Activated T-cell treated with anti-CD3 and anti-CD28 coated beads, Interleukin-2, amount 50 U/mL, for 24 hours (primary cell): ENCODE measurements at regions not wholly inside any gene's neighbourhood (a gene's known extent, or its start where the extent isn't known, plus 50 kb on each side); places are given as distances from the start of the nearest gene placed in this dataset.
A peak's percentile ranks its signal among the peaks of the same experiment; 100 is the strongest.

Experiments
- DNase-seq: peaks from one replicate; pipeline ENCODE4 v3.0.0-alpha.2; 2020
- H3K27ac Mint-ChIP-seq: 2 replicates; pipeline ENCODE4 v1.8.0; 2020; ENCODE audit warnings: mild to moderate bottlenecking, mixed read lengths
- H3K27me3 Mint-ChIP-seq: 2 replicates; pipeline ENCODE4 v1.8.0; 2020; ENCODE audit warnings: mixed read lengths
- H3K36me3 Mint-ChIP-seq: 2 replicates; pipeline ENCODE4 v1.8.0; 2020; ENCODE audit warnings: low read depth, mixed read lengths
- H3K4me1 Mint-ChIP-seq: 2 replicates; pipeline ENCODE4 v1.8.0; 2020; ENCODE audit warnings: low read depth, mixed read lengths
- H3K4me3 Mint-ChIP-seq: 2 replicates; pipeline ENCODE4 v1.8.0; 2020; ENCODE audit warnings: mild to moderate bottlenecking, moderate library complexity, mixed read lengths
- H3K9me3 Mint-ChIP-seq: 2 replicates; pipeline ENCODE4 v1.8.0; 2020; ENCODE audit warnings: mixed read lengths

DNA sequence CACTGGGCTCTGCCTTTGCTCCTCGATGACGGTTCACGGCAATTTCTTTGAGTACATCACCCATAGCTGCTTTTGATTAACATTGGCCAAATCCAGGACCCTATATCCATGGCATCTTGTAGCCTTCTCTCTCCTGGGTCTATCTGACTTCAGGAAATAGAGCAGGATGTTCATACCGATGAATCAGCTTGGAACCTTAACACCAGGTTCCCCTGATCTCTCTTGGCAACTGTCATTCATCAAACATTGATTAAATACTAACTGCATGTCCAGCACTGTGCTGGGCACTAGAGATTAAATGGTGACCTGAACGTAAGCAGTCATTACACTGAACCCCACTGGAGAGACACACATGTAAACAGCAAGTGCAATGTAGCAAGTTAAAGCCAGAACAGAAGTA, 77.0 kb upstream of the MED13L start:
- no peaks in the 10 kb centered on the region for H3K27me3 Mint-ChIP-seq
- H3K4me3 Mint-ChIP-seq, result no peak overlapping the region
- no peaks in the 10 kb centered on the region for H3K9me3 Mint-ChIP-seq
- H3K36me3 Mint-ChIP-seq, result no peaks in the 10 kb centered on the region
- no peak overlapping the region for H3K27ac Mint-ChIP-seq
- peaks cover 13% of the 10 kb centered on the region for H3K4me1 Mint-ChIP-seq
- no peak for DNase-seq

DNA sequence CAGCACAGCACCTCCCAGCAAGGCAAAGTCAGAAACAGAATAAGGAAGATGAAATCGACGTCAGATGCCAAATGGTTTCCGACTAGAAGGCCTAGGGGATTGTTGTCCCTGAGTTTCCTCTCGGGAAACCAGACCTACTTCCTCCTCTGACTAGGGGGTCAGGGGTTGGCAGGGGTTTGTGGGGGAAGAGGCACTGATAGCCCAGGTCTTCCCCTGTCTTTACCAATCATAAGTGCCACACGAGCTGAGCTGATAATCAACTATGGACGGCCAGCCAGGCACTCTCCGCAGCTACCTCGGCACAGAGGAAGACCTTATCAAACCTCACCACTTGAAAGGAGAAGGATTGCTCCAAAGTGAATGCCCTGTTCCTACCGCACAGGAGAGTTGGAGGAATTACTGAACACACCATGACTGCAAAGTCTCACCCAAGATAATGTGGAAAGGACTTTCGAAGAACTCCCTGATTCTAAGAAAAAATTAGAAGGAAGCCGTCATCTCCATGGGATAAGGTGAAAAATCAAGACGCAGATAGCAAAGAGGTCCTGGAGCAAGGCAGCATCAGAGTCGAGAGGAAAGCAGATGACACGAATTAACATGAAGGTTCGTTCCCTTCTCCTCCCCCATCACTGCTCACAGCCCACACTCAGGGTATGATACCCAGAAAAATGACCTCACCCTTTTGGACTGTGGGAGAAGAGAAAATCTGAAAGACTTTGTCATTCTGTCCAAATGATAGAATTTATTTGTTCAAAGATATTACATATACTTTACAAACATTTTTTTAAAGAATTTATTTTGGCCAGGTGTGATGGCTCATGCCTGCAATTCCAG, 77.7 kb upstream of the MED13L start:
- DNase-seq, result no peak
- H3K4me3 Mint-ChIP-seq, result no peak overlapping the region
- no peaks in the 10 kb centered on the region for H3K36me3 Mint-ChIP-seq
- H3K27me3 Mint-ChIP-seq, result no peaks in the 10 kb centered on the region
- no peak overlapping the region for H3K27ac Mint-ChIP-seq
- no peaks in the 10 kb centered on the region for H3K9me3 Mint-ChIP-seq
- peaks cover 17% of the 10 kb centered on the region for H3K4me1 Mint-ChIP-seq

DNA sequence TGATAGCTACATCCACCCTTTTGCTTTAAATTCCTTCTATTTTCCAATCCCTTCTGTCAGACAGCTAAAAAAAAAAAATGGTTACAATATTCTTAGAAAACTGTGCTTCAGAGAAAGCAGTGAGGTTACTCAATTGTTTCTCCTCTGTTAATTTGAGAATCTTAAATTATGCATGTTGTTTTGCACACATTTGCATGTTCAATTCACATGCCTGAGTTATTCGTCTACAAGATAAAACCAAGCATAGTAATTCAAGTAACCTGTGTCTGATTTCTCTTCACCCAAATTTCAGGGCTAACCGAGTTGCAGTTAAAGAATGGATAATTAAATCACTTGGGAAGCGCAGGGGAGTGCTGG, 81.0 kb upstream of the MED13L start:
- no peaks in the 10 kb centered on the region for H3K36me3 Mint-ChIP-seq
- peaks cover 30% of the 10 kb centered on the region for H3K4me1 Mint-ChIP-seq
- H3K27ac Mint-ChIP-seq, result peak overlapping the region; percentile 84
- H3K27me3 Mint-ChIP-seq, result no peaks in the 10 kb centered on the region
- DNase-seq, result no peak
- no peaks in the 10 kb centered on the region for H3K9me3 Mint-ChIP-seq
- peak overlapping the region; percentile 29 for H3K4me3 Mint-ChIP-seq

DNA sequence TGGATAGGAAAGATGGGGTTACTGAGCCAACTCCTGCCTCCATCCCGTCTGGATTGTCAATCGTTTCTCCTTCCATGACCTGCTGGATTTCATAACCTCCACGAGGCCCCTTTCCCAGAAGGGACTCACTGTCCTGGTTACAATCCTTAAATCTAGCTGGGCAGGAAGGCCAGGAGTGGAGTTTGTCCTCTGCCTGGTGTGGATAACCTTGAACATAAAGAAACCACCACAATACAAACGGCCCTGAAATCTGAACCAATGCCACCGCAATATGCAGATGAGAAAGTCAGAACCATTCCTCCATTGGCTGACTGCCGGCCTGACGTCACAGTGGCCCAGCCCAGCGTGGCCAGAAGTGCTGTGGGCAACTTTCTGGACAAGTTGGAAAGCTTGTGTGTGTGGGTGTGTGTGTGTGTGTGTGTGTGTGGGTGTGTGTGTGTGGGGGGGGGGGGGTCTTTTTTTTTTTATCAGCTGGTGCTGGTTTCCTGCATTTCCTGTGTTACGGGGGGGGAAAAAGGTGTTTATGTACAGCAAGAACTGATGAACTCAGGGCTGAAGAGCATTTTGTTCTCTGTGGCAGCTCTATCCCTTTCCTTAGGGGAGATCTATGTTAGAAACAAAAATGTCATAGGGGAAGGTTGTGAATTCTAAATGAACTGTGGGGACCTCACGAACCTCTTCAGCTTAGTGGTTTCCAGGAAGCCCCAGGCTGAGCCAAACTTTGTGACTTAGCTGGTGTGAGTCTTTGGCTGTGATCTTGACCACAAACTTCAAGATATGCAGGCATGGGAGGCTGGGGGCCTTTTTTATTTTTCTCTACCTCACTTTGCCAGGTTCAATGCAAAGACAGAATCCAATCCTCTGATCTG, 81.6 kb upstream of the MED13L start:
- DNase-seq, result peak; percentile 69
- Mint-ChIP-seq H3K4me1 (peaks cover 30% of the 10 kb centered on the region), H3K36me3 (no peaks in the 10 kb centered on the region), H3K4me3 (peak overlapping the region; percentile 63), H3K27me3 (no peaks in the 10 kb centered on the region), H3K9me3 (no peaks in the 10 kb centered on the region), H3K27ac (peak overlapping the region; percentile 84)

DNA sequence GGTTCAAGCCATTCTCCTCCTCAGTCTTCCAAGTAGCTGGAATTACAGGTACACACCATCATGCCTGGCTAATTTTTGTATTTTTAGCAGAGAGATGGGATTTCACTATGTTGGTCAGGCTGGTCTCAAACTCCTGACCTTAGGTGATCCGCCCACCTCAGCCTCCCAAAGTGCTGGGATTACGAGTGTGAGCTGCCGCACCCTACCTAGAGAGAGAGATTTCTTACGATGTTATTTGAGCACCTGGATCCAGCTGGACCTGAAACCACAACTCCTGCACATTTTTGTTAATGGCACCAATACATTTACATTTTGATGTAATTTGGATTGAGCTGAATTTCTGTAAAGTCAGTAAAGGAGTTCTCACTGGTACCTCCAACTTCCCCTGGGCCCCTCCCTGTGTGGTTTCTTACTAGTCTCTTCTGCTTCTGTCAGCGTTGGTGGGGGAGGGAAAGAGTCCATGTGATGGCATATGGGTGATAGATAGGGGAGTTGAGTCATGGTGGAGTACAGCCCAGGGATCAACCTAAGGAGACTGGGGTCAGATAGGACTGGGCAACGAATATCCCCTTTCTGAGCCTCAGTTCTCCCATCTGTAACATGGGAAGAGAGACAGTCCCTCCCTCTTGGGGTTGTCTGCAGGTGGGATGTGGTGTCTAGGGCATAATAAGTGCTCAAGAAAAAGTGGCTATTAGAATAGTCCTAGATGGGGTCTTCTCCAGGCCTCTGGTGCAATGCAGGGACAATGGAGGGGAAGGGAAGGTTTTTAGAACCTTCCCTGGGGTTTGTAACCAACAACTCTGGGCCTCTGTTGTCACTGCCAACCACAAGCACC, 83.3 kb upstream of the MED13L start:
- no peak for DNase-seq

DNA sequence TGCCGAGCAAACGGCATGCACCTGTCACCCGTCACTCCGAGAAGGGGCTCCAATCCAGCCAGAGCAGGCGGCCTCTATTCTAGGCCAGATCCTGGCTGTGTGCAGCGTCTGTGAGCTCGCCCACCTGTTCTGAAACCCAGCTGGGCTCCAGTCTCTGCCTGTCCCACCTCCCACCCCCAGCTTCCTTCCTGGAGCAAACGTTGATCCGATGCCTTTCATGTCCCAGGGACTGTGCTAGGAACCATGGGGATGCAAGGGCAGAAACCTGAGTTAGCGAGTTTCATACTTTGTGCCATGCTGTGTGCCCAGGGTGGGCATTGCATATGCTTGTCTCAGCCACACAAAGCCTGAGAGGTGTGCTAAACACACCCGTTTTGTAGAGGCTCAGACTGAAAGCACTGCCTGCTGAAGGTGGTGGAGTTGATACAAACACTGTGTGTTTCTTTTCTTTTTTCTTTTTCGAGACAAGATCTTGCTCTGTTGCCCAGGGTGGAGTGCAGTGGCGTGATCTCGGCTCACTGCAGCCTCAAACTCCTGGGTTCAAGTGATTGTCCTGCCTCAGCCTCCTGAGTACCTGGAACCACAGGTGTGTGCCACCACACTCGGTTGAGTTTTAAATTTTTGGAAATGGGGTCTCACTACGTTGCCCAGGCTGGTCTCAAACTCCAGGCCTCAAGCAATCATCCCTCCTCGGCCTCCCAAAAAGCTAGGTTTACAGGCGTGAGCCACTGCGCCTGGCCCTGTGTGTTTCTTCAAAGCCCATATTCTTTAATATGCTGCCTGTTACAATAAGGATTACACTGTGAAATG, 84.1 kb upstream of the MED13L start:
- no peak overlapping the region for H3K4me3 Mint-ChIP-seq
- DNase-seq, result no peak
- peaks cover 31% of the 10 kb centered on the region for H3K4me1 Mint-ChIP-seq

More for the DNA sequence above, 83.3 kb upstream of the MED13L start:
- no peaks in the 10 kb centered on the region for H3K27me3 Mint-ChIP-seq
- H3K4me3 Mint-ChIP-seq, result peak overlapping the region; percentile 4
- H3K9me3 Mint-ChIP-seq, result no peaks in the 10 kb centered on the region
- H3K27ac Mint-ChIP-seq, result peak overlapping the region; percentile 67
- H3K36me3 Mint-ChIP-seq, result no peaks in the 10 kb centered on the region
- peaks cover 31% of the 10 kb centered on the region for H3K4me1 Mint-ChIP-seq

DNA sequence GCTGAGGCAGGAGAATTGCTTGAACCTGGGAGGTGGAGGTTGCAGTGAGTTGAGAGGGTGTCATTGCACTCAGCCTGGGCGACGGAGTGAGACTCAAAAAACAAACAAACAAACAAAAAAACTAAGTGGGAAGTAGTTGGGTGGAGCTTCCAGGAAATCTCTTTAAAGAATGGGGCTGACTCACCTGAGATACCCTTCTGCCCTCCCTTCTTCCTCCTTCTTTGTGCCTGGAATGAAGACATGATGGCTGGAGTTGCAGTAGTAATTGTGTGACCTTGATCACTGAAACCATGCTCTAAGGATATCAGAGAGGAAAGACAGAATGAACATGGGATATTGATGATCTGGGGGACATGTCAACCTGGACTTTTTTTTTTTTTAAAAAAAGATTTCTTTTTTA, 87.6 kb upstream of the MED13L start:
- no peaks in the 10 kb centered on the region for H3K36me3 Mint-ChIP-seq
- no peaks in the 10 kb centered on the region for H3K9me3 Mint-ChIP-seq
- no peaks in the 10 kb centered on the region for H3K27me3 Mint-ChIP-seq
- peaks cover 15% of the 10 kb centered on the region for H3K4me1 Mint-ChIP-seq
- no peak for DNase-seq
- H3K4me3 Mint-ChIP-seq, result no peak overlapping the region
- H3K27ac Mint-ChIP-seq, result no peak overlapping the region

More for the DNA sequence above, 84.1 kb upstream of the MED13L start:
- no peaks in the 10 kb centered on the region for H3K9me3 Mint-ChIP-seq
- H3K27me3 Mint-ChIP-seq, result no peaks in the 10 kb centered on the region
- no peaks in the 10 kb centered on the region for H3K36me3 Mint-ChIP-seq
- no peak overlapping the region for H3K27ac Mint-ChIP-seq

DNA sequence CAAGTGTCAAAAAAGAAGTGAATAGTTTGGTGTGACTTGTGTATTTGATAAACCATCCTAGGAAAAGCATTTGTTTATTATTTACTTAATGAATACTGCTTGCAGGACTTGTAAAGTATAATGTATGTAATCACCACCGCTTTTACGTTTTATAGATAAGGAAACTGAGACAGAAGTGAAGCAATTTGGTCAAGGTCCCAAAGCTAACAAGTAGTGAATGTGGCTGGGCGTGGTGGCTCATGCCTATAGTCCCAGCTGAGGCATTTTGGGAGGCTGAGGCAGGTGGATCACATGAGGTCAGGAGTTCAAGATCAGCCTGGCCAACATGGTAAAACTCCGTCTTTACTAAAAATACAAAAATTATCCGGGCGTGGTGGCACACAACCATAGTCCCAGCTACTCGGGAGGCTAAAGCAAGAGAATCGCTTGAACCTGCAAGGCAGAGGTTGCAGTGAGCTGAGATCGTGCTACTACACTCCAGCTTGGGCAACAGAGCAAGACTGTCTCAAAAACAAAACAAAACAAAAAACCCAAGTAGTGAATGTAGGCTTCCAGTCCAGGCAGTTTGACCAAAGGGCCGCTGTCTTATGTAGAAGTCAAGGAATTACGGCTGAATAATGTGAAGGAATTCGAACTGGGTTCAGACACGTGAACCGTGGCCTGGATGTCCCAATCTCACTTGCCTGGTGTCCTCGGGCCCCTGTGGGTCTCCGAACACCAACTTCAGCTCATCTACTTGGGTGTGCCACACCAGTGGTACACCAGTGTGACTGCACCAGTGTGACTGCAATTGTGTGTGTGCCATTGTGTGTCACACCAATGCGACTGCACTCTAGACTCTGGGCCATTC, 88.3 kb upstream of the MED13L start:
- H3K36me3 Mint-ChIP-seq, result no peaks in the 10 kb centered on the region
- DNase-seq, result no peak
- no peaks in the 10 kb centered on the region for H3K27me3 Mint-ChIP-seq
- no peak overlapping the region for H3K27ac Mint-ChIP-seq
- H3K4me3 Mint-ChIP-seq, result no peak overlapping the region
- H3K9me3 Mint-ChIP-seq, result no peaks in the 10 kb centered on the region
- peaks cover 9% of the 10 kb centered on the region for H3K4me1 Mint-ChIP-seq

DNA sequence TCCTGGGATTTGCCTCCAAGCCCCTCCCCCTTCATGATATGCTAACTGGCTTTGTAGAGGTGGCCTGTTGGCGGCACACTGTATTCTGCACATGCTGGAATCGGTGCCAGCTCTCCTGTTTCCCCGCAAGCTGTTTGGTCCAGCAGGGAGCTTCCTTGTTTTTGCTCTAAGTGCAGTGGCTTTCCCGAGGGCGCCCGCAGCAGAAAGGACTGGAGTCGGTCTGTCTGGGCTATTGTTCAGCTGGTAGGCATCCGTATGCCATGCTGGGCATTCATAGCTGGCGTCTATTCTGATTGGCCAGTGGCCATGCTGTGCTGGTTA, 88.9 kb upstream of the MED13L start:
- no peak overlapping the region for H3K27ac Mint-ChIP-seq
- no peaks in the 10 kb centered on the region for H3K36me3 Mint-ChIP-seq
- no peaks in the 10 kb centered on the region for H3K27me3 Mint-ChIP-seq
- no peaks in the 10 kb centered on the region for H3K9me3 Mint-ChIP-seq
- no peak overlapping the region for H3K4me3 Mint-ChIP-seq
- peaks cover 4% of the 10 kb centered on the region for H3K4me1 Mint-ChIP-seq
- no peak for DNase-seq

DNA sequence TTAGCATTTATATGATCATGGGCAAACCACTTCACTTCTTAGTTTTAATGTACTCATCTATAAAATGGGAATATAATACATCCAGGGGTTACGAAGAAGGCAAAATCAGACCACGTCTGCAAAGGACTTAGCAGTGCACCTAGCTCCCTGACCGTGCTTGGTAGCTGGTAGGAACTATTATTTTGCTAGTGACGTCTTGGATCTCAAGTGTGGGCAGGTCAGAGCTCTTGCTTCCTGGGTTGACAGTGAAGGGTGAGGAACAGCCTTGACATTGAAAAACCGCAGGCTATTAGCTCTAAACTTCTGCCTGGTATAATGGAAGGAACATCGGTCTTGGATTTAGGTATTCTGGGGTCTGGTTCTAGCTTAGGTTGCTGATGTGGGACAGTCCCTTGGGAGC, 89.3 kb upstream of the MED13L start:
- peaks cover 1% of the 10 kb centered on the region for H3K4me1 Mint-ChIP-seq
- no peak for DNase-seq
- H3K36me3 Mint-ChIP-seq, result no peaks in the 10 kb centered on the region
- no peaks in the 10 kb centered on the region for H3K27me3 Mint-ChIP-seq
- H3K9me3 Mint-ChIP-seq, result no peaks in the 10 kb centered on the region
- no peak overlapping the region for H3K27ac Mint-ChIP-seq
- H3K4me3 Mint-ChIP-seq, result no peak overlapping the region

DNA sequence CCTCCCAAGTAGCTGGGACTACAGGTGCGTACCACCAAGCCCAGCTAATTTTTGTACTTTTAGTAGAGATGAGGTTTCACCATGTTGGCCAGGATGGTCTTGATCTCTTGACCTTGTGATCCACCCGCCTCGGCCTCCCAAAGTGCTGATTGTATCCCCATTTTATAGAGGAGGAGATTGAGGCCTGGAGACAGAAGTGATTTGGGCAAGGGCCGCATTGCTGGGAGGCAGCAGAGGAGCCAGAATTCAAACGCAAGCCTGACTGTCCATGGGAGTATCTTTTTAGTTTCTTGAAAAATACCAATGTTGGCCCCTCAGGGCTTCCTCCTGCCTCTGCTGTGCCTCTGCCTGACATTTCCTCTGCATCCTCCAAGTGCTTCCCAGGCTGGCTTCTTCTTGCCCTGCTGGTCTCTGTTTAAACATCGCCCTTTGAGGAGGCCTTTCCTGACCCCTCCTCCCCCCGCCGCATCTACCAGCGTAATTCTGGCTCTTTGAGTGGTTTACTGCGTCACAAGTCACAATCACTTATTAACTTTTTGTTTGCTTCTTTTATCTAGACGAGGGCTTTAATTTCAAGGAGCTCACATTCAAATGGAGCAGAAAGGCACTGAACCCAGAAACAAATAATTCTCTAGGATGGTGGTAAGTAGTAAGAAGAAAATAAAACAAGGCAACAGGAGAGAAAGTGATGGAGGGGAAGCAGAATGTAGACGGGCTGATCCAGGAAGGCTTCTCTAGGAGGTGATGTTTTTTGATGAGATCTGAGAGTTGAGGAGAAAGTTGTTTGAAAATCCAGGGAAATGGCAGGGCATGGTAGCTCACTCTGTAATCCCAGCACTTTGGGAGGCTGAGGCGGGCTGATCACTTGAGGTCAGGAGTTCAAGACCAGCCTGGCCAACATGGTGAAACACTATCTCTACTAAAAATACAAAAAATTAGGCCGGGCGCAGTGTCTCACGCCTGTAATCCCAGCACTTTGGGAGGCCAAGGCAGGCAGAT, 91.0 kb upstream of the MED13L start:
- H3K9me3 Mint-ChIP-seq, result no peaks in the 10 kb centered on the region
- H3K4me3 Mint-ChIP-seq, result no peak overlapping the region
- H3K4me1 Mint-ChIP-seq, result peaks cover 1% of the 10 kb centered on the region
- no peak for DNase-seq
- H3K27me3 Mint-ChIP-seq, result no peaks in the 10 kb centered on the region
- H3K27ac Mint-ChIP-seq, result no peak overlapping the region
- H3K36me3 Mint-ChIP-seq, result no peaks in the 10 kb centered on the region

DNA sequence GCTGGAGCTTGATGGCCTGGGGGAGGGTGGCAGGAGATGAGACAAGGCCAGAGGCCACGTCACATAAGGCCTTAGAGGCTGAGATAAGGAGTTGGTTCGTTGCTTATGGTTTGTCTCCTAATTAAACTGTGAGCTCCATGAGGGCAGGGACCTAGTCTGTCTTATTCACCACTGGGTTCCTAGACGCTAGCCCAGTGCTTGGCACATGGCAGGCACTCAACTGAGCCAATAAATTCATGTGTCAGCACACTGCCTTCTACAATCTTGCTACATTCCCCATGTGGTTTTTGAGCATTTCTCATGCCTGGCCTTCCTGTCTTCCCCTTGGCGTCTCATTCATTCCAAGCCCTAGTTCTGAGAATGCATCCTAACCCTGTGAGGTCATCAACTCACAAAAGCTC, 92.5 kb upstream of the MED13L start:
- Mint-ChIP-seq H3K9me3 (peaks cover 1% of the 10 kb centered on the region), H3K4me1 (peaks cover 1% of the 10 kb centered on the region), H3K27ac (no peak overlapping the region), H3K36me3 (no peaks in the 10 kb centered on the region), H3K4me3 (no peak overlapping the region), H3K27me3 (no peaks in the 10 kb centered on the region)
- DNase-seq, result no peak
